Brain microvascular endothelial cell (primary cell): ENCODE measurements at regions not wholly inside any gene's neighbourhood (a gene's known extent, or its start where the extent isn't known, plus 50 kb on each side); places are given as distances from the start of the nearest gene placed in this dataset.

ENCODE experiments used
- DNase-seq: peaks from one replicate; pipeline ENCODE4 v3.0.0-alpha.2; 2020
- H3K27ac ChIP-seq: fragments of 250-450 bp; sonication (Bioruptor Pico); 2 replicates; pipeline ENCODE4 v1.5.1; 2020; ENCODE audit warnings: mild to moderate bottlenecking, moderate library complexity
- H3K27me3 ChIP-seq: fragments of 250-450 bp; sonication (Bioruptor Pico); replicated peaks from 2 replicates; pipeline ENCODE4 v1.5.1; 2020; ENCODE audit warnings: mild to moderate bottlenecking
- H3K36me3 ChIP-seq: fragments of 250-450 bp; sonication (Bioruptor Pico); replicated peaks from 2 replicates; pipeline ENCODE4 v1.5.1; 2020; ENCODE audit warnings: mild to moderate bottlenecking
- H3K4me3 ChIP-seq: 2 replicates; pipeline ENCODE4 v1.5.1; 2011; ENCODE audit warnings: low read depth, mild to moderate bottlenecking, control low read depth, low read length, moderate library complexity
- CTCF ChIP-seq: IDR thresholded peaks from 2 replicates; pipeline ENCODE4 v1.5.1; 2011; ENCODE audit warnings: low read depth, mild to moderate bottlenecking, moderate library complexity, low read length, control low read depth, inconsistent platforms; ENCODE audit errors: missing control alignments
- in situ Hi-C: cut with HindIII; loops from 2 replicates; pipeline ENCODE4 v1.10.0; 2017; ENCODE audit warnings: low sequenced_read_pairs, low pct_ligation_motif_present

DNA sequence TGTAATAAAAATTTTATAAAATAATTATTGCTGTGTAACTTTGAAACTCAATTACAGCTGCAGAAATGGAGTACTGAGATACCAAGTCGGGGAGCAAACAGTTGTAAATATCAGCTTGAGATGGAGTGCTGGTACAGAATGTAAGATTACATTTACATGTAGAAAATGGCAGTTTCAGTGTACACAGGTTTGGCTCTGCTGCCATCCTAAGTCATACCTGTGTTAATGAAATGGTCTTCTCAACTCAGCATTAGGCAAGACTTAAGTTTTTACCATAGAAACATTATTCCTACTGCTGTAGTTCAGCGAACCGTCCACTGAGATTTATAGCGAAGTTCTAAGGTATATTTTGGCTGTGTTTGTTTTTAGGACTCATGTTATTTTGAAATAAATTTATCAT is 110.1 kb upstream of the TBL1XR1 start:
- in situ Hi-C loops: no loop called here
- TF ChIP-seq CTCF: no peak
- no peak for DNase-seq
- Histone ChIP-seq H3K36me3 (no peaks in the 10 kb centered on the region), H3K27ac (no peak overlapping the region), H3K27me3 (no peaks in the 10 kb centered on the region), H3K4me3 (no peak overlapping the region)

DNA sequence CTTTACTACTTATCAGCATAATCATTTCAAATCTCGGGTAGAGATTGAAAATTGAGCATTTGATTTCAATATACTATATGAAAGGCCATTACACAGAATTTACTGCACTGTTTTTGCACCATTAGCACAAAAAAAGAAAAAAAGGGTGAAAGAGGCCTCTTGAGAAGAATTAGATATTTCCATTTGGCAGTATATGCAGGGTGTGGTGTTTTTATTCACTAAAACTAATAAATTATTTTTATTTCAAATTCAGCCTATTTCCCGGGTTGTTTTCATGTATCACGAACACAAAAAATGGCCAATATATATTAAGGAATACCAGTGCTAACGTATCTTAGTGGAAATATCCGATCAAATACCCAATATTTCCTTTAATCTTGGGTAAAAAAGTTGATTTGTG is 110.5 kb upstream of the TBL1XR1 start:
- no peak for TF ChIP-seq CTCF
- DNase-seq: no peak
- in situ Hi-C loops: no loop called here
- no peaks in the 10 kb centered on the region for H3K27me3 ChIP-seq
- no peak overlapping the region for H3K4me3 ChIP-seq
- H3K36me3 ChIP-seq: no peaks in the 10 kb centered on the region
- no peak overlapping the region for H3K27ac ChIP-seq

- in situ Hi-C loops: no loop called here
- H3K4me3 ChIP-seq: no peak overlapping the region
- TF ChIP-seq CTCF: no peak
- no peak overlapping the region for H3K27ac ChIP-seq
- no peaks in the 10 kb centered on the region for H3K27me3 ChIP-seq
- H3K36me3 ChIP-seq: no peaks in the 10 kb centered on the region
- no peak for DNase-seq
Measured at GRCh38 chr3:177308286-177308685, 111.0 kb upstream of the TBL1XR1 start.

- H3K36me3 ChIP-seq: no peaks in the 10 kb centered on the region
- H3K27me3 ChIP-seq: no peaks in the 10 kb centered on the region
- no peak overlapping the region for H3K4me3 ChIP-seq
- in situ Hi-C loops: no loop called here
- DNase-seq: no peak
- H3K27ac ChIP-seq: no peak overlapping the region
- TF ChIP-seq CTCF: no peak
Measured at GRCh38 chr3:177308911-177309310, 111.6 kb upstream of the TBL1XR1 start.

GRCh38 chr3:177312491-177312890 is 115.2 kb upstream of the TBL1XR1 start:
- H3K27ac ChIP-seq: no peak overlapping the region
- H3K27me3 ChIP-seq: no peaks in the 10 kb centered on the region
- no peak overlapping the region for H3K4me3 ChIP-seq
- no peaks in the 10 kb centered on the region for H3K36me3 ChIP-seq
- DNase-seq: no peak
- TF ChIP-seq CTCF: no peak
- in situ Hi-C loops: no loop called here

- no peak for DNase-seq
- Histone ChIP-seq H3K27me3 (no peaks in the 10 kb centered on the region), H3K36me3 (no peaks in the 10 kb centered on the region), H3K27ac (no peak overlapping the region), H3K4me3 (no peak overlapping the region)
- in situ Hi-C loops: no loop called here
- no peak for TF ChIP-seq CTCF
Measured at GRCh38 chr3:177314897-177315296, 117.6 kb upstream of the TBL1XR1 start.
